WTC11 (cell line): ENCODE measurements at regions not wholly inside any gene's neighbourhood (a gene's known extent, or its start where the extent isn't known, plus 50 kb on each side); places are given as distances from the start of the nearest gene placed in this dataset.

Experiments used
- ATAC-seq: fragments of 200-7000 bp; cut with Tn5 transposase; 2 replicates; pipeline ENCODE4 v1.10.0; 2021; ENCODE audit warnings: mild to moderate bottlenecking, moderate library complexity
- CTCF ChIA-PET: fragments of 300-600 bp; sonication (Branson Sonifier 250); formaldehyde crosslinking; loops from one replicate; lab custom pipeline; 2021; ENCODE audit warnings: antibody characterized with exemption; lab: Charles Lee
- POLR2A ChIA-PET: fragments of 350-600 bp; sonication (Branson Sonifier 250); formaldehyde crosslinking; loops from one replicate; lab custom pipeline; 2021; ENCODE audit warnings: antibody characterized with exemption; lab: Charles Lee
- DNase-seq: peaks from one replicate; pipeline ENCODE4 v3.0.0; 2021; ENCODE audit warnings: low spot score
- H3K27ac Mint-ChIP-seq: 2 replicates; pipeline ENCODE4 v1.8.0; 2021; ENCODE audit warnings: mixed read lengths
- H3K27me3 Mint-ChIP-seq: 2 replicates; pipeline ENCODE4 v1.8.0; 2021; ENCODE audit warnings: low read depth, mild to moderate bottlenecking, moderate library complexity, mixed read lengths
- H3K36me3 Mint-ChIP-seq: 2 replicates; pipeline ENCODE4 v1.8.0; 2021; ENCODE audit warnings: mixed read lengths
- H3K4me1 Mint-ChIP-seq: 2 replicates; pipeline ENCODE4 v1.8.0; 2022; ENCODE audit warnings: mixed read lengths
- H3K4me3 Mint-ChIP-seq: 2 replicates; pipeline ENCODE4 v1.8.0; 2021; ENCODE audit warnings: mild to moderate bottlenecking, moderate library complexity, mixed read lengths
- H3K9me3 Mint-ChIP-seq: 2 replicates; pipeline ENCODE4 v1.8.0; 2021; ENCODE audit warnings: mixed read lengths
- ARID4B ChIP-seq: sonication (generic); formaldehyde crosslinking; IDR thresholded peaks from 2 replicates; pipeline ENCODE4 v1.8.0; 2023; ENCODE audit warnings: missing genetic modification reagents, mild to moderate bottlenecking, borderline replicate concordance
- ATF2 ChIP-seq: sonication (generic); formaldehyde crosslinking; IDR thresholded peaks from 2 replicates; pipeline ENCODE4 v1.8.1; 2022; ENCODE audit warnings: low read depth, missing genetic modification reagents, borderline replicate concordance
- EMX1 ChIP-seq: fragments of 250-450 bp; sonication (Bioruptor Pico); IDR thresholded peaks from 2 replicates; pipeline ENCODE4 v1.8.0; 2021; ENCODE audit warnings: mild to moderate bottlenecking
- FOXP4 ChIP-seq: sonication (generic); formaldehyde crosslinking; IDR thresholded peaks from 2 replicates; pipeline ENCODE4 v1.8.0; 2022; ENCODE audit warnings: mild to moderate bottlenecking, missing genetic modification reagents
- GABPB1 ChIP-seq: sonication (generic); formaldehyde crosslinking; IDR thresholded peaks from 2 replicates; pipeline ENCODE4 v1.8.1; 2023; ENCODE audit warnings: mild to moderate bottlenecking, missing genetic modification reagents
- GTF2I ChIP-seq: fragments of 250-450 bp; sonication (Bioruptor Pico); conservative IDR thresholded peaks from 2 replicates; pipeline ENCODE4 v1.4.0; 2021; ENCODE audit warnings: mild to moderate bottlenecking
- NFYB ChIP-seq: sonication (generic); formaldehyde crosslinking; conservative IDR thresholded peaks from 2 replicates; pipeline ENCODE4 v1.8.0; 2022; ENCODE audit warnings: low read depth, missing genetic modification reagents
- NR1H2 ChIP-seq: sonication (generic); formaldehyde crosslinking; IDR thresholded peaks from 2 replicates; pipeline ENCODE4 v1.9.0; 2021; ENCODE audit warnings: mild to moderate bottlenecking, moderate library complexity, missing genetic modification reagents
- ZNF121 ChIP-seq: sonication (generic); formaldehyde crosslinking; IDR thresholded peaks from 2 replicates; pipeline ENCODE4 v1.8.0; 2023; ENCODE audit warnings: missing genetic modification reagents
- ZNF138 ChIP-seq: sonication (generic); formaldehyde crosslinking; conservative IDR thresholded peaks from 2 replicates; pipeline ENCODE4 v1.8.1; 2022; ENCODE audit warnings: mild to moderate bottlenecking, moderate library complexity, missing genetic modification reagents
- ZNF317 ChIP-seq: sonication (generic); formaldehyde crosslinking; IDR thresholded peaks from 2 replicates; pipeline ENCODE4 v1.8.1; 2023; ENCODE audit warnings: low read depth, mild to moderate bottlenecking, moderate library complexity, missing genetic modification reagents, borderline replicate concordance
- ZNF671 ChIP-seq: fragments of 250-450 bp; sonication (Bioruptor Pico); IDR thresholded peaks from 2 replicates; pipeline ENCODE4 v1.8.0; 2021; ENCODE audit warnings: mild to moderate bottlenecking

GRCh38 chr6:41429506-41430504 is 94.4 kb downstream of the NCR2 start (continued):
- TF ChIP-seq EMX1 (CRISPR knock-in tag) (no peak), GTF2I (CRISPR knock-in tag) (no peak; the same call in 1 of the 2 replicates), ARID4B (CRISPR knock-in tag) (no peak), ZNF138 (no peak), NFYB (CRISPR knock-in tag) (no peak)

- POLR2A ChIA-PET, result no interaction called here
- ATAC-seq, result no peak
- no peak overlapping the region for H3K4me3 Mint-ChIP-seq
- peaks cover 43% of the 10 kb centered on the region for H3K27me3 Mint-ChIP-seq
- H3K27ac Mint-ChIP-seq, result no peak overlapping the region
- H3K4me1 Mint-ChIP-seq, result peaks cover 38% of the 10 kb centered on the region
- no peak for DNase-seq
- no peaks in the 10 kb centered on the region for H3K9me3 Mint-ChIP-seq
- no peaks in the 10 kb centered on the region for H3K36me3 Mint-ChIP-seq
- TF ChIP-seq FOXP4 (CRISPR knock-in tag) (no peak), ZNF121 (no peak), ZNF671 (CRISPR knock-in tag) (no peak), GABPB1 (CRISPR knock-in tag) (no peak)
- TF ChIP-seq, all 79 proteins: peak for 0
- CTCF ChIA-PET, result interaction anchor here (1.2 to 10.7 kb wide), 2 partner anchors 13 to 26 kb away, joined by 3 to 108 read pairs; no protein-coding TSS in a partner anchor
Observed at GRCh38 chr6:41430875-41431274, 95.5 kb downstream of the NCR2 start.

- Mint-ChIP-seq H3K4me3 (no peak overlapping the region), H3K27me3 (peaks cover 46% of the 10 kb centered on the region), H3K4me1 (peaks cover 38% of the 10 kb centered on the region), H3K27ac (no peak overlapping the region), H3K36me3 (no peaks in the 10 kb centered on the region), H3K9me3 (no peaks in the 10 kb centered on the region)
- DNase-seq (no peak), ATAC-seq (no peak)
- TF ChIP-seq NR1H2 (CRISPR knock-in tag), result no peak
- no peak for TF ChIP-seq ZNF317
- TF ChIP-seq ARID4B (CRISPR knock-in tag), result no peak
- TF ChIP-seq ATF2 (CRISPR knock-in tag), result no peak
- POLR2A ChIA-PET, result no interaction called here
- CTCF ChIA-PET, result interaction anchor here (0.6 to 10.7 kb wide), 3 partner anchors 11 to 19 kb away, joined by 5 to 108 read pairs (median 6); no protein-coding TSS in a partner anchor
Observed at GRCh38 chr6:41432280-41432679, 96.9 kb downstream of the NCR2 start.
